ENCODE measurements at regions not wholly inside any gene's neighbourhood (a gene's known extent, or its start where the extent isn't known, plus 50 kb on each side); places are given as distances from the start of the nearest gene placed in this dataset.

- TF ChIP-seq CTCF (IDR thresholded peaks at IDR 0.05; ENCODE audit: low read length): no peak
- no peak for TF ChIP-seq EZH2phosphoT487 (IDR thresholded peaks at IDR 0.05; ENCODE audit: low read length)
Measured at GRCh38 chr10:16256336-16256735, 180.5 kb upstream of the PTER start.
